SK-N-SH (cell line): ENCODE measurements at regions not wholly inside any gene's neighbourhood (a gene's known extent, or its start where the extent isn't known, plus 50 kb on each side); places are given as distances from the start of the nearest gene placed in this dataset.

Source experiments
- CTCF ChIA-PET: fragments of 300-600, 350-600 bp; formaldehyde crosslinking; extraction: SDS; loops from one replicate; lab custom pipeline; 2021; lab: Yijun Ruan, JAX
- POLR2A ChIA-PET: fragments of 350-600 bp; sonication (Branson Sonifier 250); formaldehyde crosslinking; extraction: SDS; loops from one replicate; lab custom pipeline; 2020; ENCODE audit warnings: antibody characterized with exemption, inconsistent platforms; lab: Yijun Ruan, JAX
- DNase-seq: peaks from one replicate; pipeline ENCODE4 v3.0.0; 2012
- H2AFZ ChIP-seq: fragments of 200-600 bp; sonication (generic); 2 replicates; pipeline ENCODE4 v1.8.1; 2016; ENCODE audit warnings: antibody characterized with exemption, mild to moderate bottlenecking, low read depth
- H3F3A ChIP-seq: fragments of 200-600 bp; sonication (generic); replicated peaks from 2 replicates; pipeline ENCODE3; 2016; ENCODE audit warnings: antibody characterized with exemption, mild to moderate bottlenecking; ENCODE audit not compliant: insufficient read depth
- H3K27ac ChIP-seq, 2 experiments: fragments of 200-500 bp in 1 of 2; fragments of 200-600 bp in 1 of 2; sonication (Bioruptor generic) in 1 of 2; sonication (generic), shearing (Covaris generic) in 1 of 2; 2 replicates each; pipeline versions ENCODE4 v1.5.1 to v1.6.1; 2014 to 2016; ENCODE audit warnings: low read depth in 2 of 2, inconsistent platforms in 1 of 2, low read length in 1 of 2, mild to moderate bottlenecking in 1 of 2, mixed read lengths in 1 of 2
- H3K27me3 ChIP-seq: fragments of 200-600 bp; sonication (generic), shearing (Covaris generic); 2 replicates; pipeline ENCODE4 v1.6.1; 2016; ENCODE audit warnings: mixed run types; ENCODE audit not compliant: insufficient read depth
- H3K36me3 ChIP-seq, 2 experiments: fragments of 200-500 bp in 1 of 2; fragments of 200-600 bp in 1 of 2; sonication (Bioruptor generic) in 1 of 2; sonication (generic) in 1 of 2; replicated peaks in 1 of 2; 2 replicates each; pipeline versions ENCODE3 to v1.5.1; 2014 to 2016; ENCODE audit warnings: low read length in 1 of 2, mild to moderate bottlenecking in 1 of 2; ENCODE audit not compliant: insufficient read depth in 2 of 2, control insufficient read depth in 1 of 2
- H3K4me1 ChIP-seq, 2 experiments: fragments of 200-500 bp in 1 of 2; fragments of 200-600 bp in 1 of 2; sonication (Bioruptor generic) in 1 of 2; sonication (generic), shearing (Covaris generic) in 1 of 2; 2 replicates each; pipeline versions ENCODE4 v1.5.1 to v1.6.1; 2014 to 2016; ENCODE audit warnings: low read depth in 1 of 2, low read length in 1 of 2, mixed run types in 1 of 2; ENCODE audit not compliant: insufficient read depth in 2 of 2, control insufficient read depth in 1 of 2
- H3K4me2 ChIP-seq: fragments of 200-600 bp; sonication (generic), shearing (Covaris generic); 2 replicates; pipeline ENCODE4 v1.6.1; 2017; ENCODE audit warnings: mixed run types
- H3K4me3 ChIP-seq, 2 experiments: fragments of 200-500 bp in 1 of 2; fragments of 200-600 bp in 1 of 2; sonication (Bioruptor generic) in 1 of 2; sonication (generic), shearing (Covaris generic) in 1 of 2; 2 replicates each; pipeline versions ENCODE4 v1.5.1 to v1.8.1; 2014 to 2016; ENCODE audit warnings: low read depth in 2 of 2, inconsistent platforms in 1 of 2, low read length in 1 of 2, mild to moderate bottlenecking in 1 of 2, mixed read lengths in 1 of 2, moderate library complexity in 1 of 2
- H3K79me2 ChIP-seq: fragments of 200-600 bp; sonication (generic); 2 replicates; pipeline ENCODE4 v1.8.1; 2017; ENCODE audit warnings: mild to moderate bottlenecking; ENCODE audit not compliant: insufficient read depth
- H3K9ac ChIP-seq: fragments of 200-600 bp; sonication (generic); 2 replicates; pipeline ENCODE4 v1.6.1; 2017; ENCODE audit warnings: mixed run types
- H3K9me2 ChIP-seq: fragments of 200-600 bp; sonication (generic); 2 replicates; pipeline ENCODE4 v1.6.1; 2017; ENCODE audit warnings: mixed run types
- H3K9me3 ChIP-seq: fragments of 200-600 bp; sonication (generic); 2 replicates; pipeline ENCODE4 v1.6.1; 2017; ENCODE audit warnings: mixed run types, mild to moderate bottlenecking, moderate library complexity
- H4K20me1 ChIP-seq: fragments of 200-600 bp; sonication (generic); 2 replicates; pipeline ENCODE4 v1.6.1; 2017; ENCODE audit warnings: mild to moderate bottlenecking, mixed run types; ENCODE audit not compliant: insufficient read depth
- EZH2phosphoT487 ChIP-seq: fragments of 200-600 bp; sonication (generic); IDR thresholded peaks from 2 replicates; pipeline ENCODE4 v1.6.1; 2017; ENCODE audit warnings: low read depth, mixed run types, mild to moderate bottlenecking, antibody characterized with exemption, moderate library complexity, borderline replicate concordance
- FOXJ3 ChIP-seq: sonication (generic); formaldehyde crosslinking; IDR thresholded peaks from 2 replicates; pipeline ENCODE4 v1.5.1; 2020; ENCODE audit warnings: mild to moderate bottlenecking, missing genetic modification reagents
- FOXM1 ChIP-seq: IDR thresholded peaks from 2 replicates; pipeline ENCODE4 v1.4.0; 2012; ENCODE audit warnings: low read depth, mild to moderate bottlenecking
- GATA2 ChIP-seq: sonication (generic); formaldehyde crosslinking; IDR thresholded peaks from 2 replicates; pipeline ENCODE4 v1.5.0; 2020; ENCODE audit warnings: mild to moderate bottlenecking, missing genetic modification reagents
- IRF3 ChIP-seq: fragments of 150-350 bp; IDR thresholded peaks from 2 replicates; pipeline ENCODE4 v1.6.1; 2016; ENCODE audit warnings: mild to moderate bottlenecking, low read depth, low read length
- JUND ChIP-seq: IDR thresholded peaks from 2 replicates; pipeline ENCODE4 v1.4.0; 2012
- MAX ChIP-seq: IDR thresholded peaks from 2 replicates; pipeline ENCODE4 v1.4.0; 2012; ENCODE audit warnings: low read depth
- MEF2A ChIP-seq: IDR thresholded peaks from 2 replicates; pipeline ENCODE4 v1.4.0; 2012; ENCODE audit warnings: low read depth, borderline replicate concordance
- NRF1 ChIP-seq: IDR thresholded peaks from 2 replicates; pipeline ENCODE4 v1.6.1; 2012; ENCODE audit warnings: low read depth, mild to moderate bottlenecking, low read length
- RFX5 ChIP-seq: IDR thresholded peaks from 2 replicates; pipeline ENCODE4 v1.6.1; 2012; ENCODE audit warnings: mild to moderate bottlenecking, improper control_type of control experiment, low read length
- RXRA ChIP-seq: IDR thresholded peaks from 2 replicates; pipeline ENCODE4 v1.4.0; 2012; ENCODE audit warnings: low read depth, mild to moderate bottlenecking, borderline replicate concordance
- SIN3A ChIP-seq: IDR thresholded peaks from 2 replicates; pipeline ENCODE4 v1.6.1; 2012; ENCODE audit warnings: low read depth, mild to moderate bottlenecking, low read length, moderate library complexity, borderline replicate concordance
- SMC3 ChIP-seq: IDR thresholded peaks from 2 replicates; pipeline ENCODE4 v1.6.1; 2012; ENCODE audit warnings: low read depth, low read length, improper control_type of control experiment
- TAF1 ChIP-seq: IDR thresholded peaks from 2 replicates; pipeline ENCODE4 v1.6.1; 2012; ENCODE audit warnings: low read depth, mild to moderate bottlenecking, low read length, moderate library complexity, borderline replicate concordance
- ZBTB33 ChIP-seq: IDR thresholded peaks from 2 replicates; pipeline ENCODE4 v1.4.0; 2012; ENCODE audit warnings: low read depth, borderline replicate concordance
- WGBS: methylation state at CpG from one replicate; pipeline ENCODE4 v1.1.6; 2017; ENCODE audit warnings: low lambda C conversion rate; 5-methylcytosine and 5-hydroxymethylcytosine counted together
- TF ChIP-seq, protein P1 (sequence below): IDR thresholded peaks from 2 replicates; pipeline ENCODE4; 2012
- TF ChIP-seq, protein P2 (sequence below): fragments of 200-600 bp; sonication (generic); IDR thresholded peaks from 2 replicates; pipeline ENCODE4 v1.6.1; 2017; ENCODE audit warnings: antibody characterized with exemption, mild to moderate bottlenecking, moderate library complexity

DNA sequence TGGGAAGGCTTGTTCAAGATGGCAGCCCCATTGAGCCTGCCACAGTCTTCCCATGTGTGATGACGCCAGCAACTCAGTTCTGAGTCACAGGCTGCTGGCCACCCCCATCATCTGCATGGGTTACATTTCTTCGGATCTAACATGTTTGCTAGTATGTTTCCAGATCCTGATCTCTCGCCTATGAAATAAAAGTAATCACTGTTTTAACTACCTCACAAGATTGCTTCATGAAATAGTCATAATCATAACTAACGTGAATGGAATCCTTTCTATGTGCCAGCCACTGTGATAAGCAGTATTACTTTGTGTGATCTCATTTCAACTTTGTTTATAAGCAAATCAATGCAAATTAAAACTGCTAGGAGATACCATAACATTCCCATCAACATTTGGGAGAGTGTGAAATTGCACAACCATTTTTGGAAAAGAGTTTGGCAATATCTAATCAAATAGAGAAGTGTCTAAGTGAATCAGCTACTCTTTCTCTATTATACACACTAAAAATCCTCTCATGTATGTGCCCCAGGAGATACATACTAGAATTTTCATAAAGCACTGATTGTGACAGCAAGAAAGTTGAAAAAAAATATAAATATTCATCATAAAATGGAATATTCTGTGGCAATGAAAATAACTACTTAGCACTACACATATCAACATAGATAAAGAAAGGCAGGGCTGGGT lies 300.2 kb upstream of the IRX5 start:
- TF ChIP-seq GATA2 (CRISPR knock-in tag) (no peak), SIN3A (no peak), ZBTB33 (no peak), NRF1 (no peak), JUND (no peak), FOXJ3 (CRISPR knock-in tag) (no peak), TAF1 (no peak), RFX5 (no peak), RXRA (no peak), MEF2A (no peak), MAX (no peak), EZH2phosphoT487 (no peak), FOXM1 (no peak), IRF3 (no peak), SMC3 (no peak)
- TF ChIP-seq, protein P1, sequence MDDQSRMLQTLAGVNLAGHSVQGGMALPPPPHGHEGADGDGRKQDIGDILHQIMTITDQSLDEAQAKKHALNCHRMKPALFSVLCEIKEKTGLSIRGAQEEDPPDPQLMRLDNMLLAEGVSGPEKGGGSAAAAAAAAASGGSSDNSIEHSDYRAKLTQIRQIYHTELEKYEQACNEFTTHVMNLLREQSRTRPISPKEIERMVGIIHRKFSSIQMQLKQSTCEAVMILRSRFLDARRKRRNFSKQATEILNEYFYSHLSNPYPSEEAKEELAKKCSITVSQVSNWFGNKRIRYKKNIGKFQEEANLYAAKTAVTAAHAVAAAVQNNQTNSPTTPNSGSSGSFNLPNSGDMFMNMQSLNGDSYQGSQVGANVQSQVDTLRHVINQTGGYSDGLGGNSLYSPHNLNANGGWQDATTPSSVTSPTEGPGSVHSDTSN = no peak
- TF ChIP-seq, protein P2, sequence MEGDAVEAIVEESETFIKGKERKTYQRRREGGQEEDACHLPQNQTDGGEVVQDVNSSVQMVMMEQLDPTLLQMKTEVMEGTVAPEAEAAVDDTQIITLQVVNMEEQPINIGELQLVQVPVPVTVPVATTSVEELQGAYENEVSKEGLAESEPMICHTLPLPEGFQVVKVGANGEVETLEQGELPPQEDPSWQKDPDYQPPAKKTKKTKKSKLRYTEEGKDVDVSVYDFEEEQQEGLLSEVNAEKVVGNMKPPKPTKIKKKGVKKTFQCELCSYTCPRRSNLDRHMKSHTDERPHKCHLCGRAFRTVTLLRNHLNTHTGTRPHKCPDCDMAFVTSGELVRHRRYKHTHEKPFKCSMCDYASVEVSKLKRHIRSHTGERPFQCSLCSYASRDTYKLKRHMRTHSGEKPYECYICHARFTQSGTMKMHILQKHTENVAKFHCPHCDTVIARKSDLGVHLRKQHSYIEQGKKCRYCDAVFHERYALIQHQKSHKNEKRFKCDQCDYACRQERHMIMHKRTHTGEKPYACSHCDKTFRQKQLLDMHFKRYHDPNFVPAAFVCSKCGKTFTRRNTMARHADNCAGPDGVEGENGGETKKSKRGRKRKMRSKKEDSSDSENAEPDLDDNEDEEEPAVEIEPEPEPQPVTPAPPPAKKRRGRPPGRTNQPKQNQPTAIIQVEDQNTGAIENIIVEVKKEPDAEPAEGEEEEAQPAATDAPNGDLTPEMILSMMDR = no peak
- DNase-seq = no peak
- Histone ChIP-seq H3K27me3 (no peaks in the 10 kb centered on the region), H3K9me2 (no peaks in the 10 kb centered on the region), H4K20me1 (no peaks in the 10 kb centered on the region), H3K4me2 (no peak overlapping the region), H2AFZ (no peak overlapping the region), H3K79me2 (no peaks in the 10 kb centered on the region), H3K27ac (no peak overlapping the region), H3K9ac (no peak overlapping the region), H3K4me3 (no peak overlapping the region), H3K9me3 (no peaks in the 10 kb centered on the region), H3K36me3 (no peaks in the 10 kb centered on the region), H3K4me1 (peaks cover 0 to 9% of the 10 kb centered on the region in 2 experiments; a peak in 3 of 4 replicates), H3F3A (no peaks in the 10 kb centered on the region)
- 51% methylated on average over 4 of the region's 4 CpGs for WGBS
- CTCF ChIA-PET = no interaction called here
- POLR2A ChIA-PET = no interaction called here
